ENCODE measurements at regions not wholly inside any gene's neighbourhood (a gene's known extent, or its start where the extent isn't known, plus 50 kb on each side); places are given as distances from the start of the nearest gene placed in this dataset.

- H3K4me2 ChIP-seq (ENCODE audit: low read length) = no peak overlapping the region
- WGBS (ENCODE audit: extremely low coverage, insufficient coverage, low lambda C conversion rate) = no CpG with 5 or more reads among the region's 14 CpGs
- no peak overlapping the region for H4K5ac ChIP-seq (ENCODE audit: low read length)
- H4K8ac ChIP-seq (ENCODE audit: low read depth, low read length) = no peak overlapping the region
- no peak overlapping the region for H3K4me3 ChIP-seq (ENCODE audit: low read length)
- H3K9ac ChIP-seq (ENCODE audit: low read length) = no peak overlapping the region
- H3K27ac ChIP-seq (ENCODE audit: low read depth, low read length) = no peak overlapping the region
- H3K27me3 ChIP-seq (ENCODE audit: insufficient read depth, low read length, poor library complexity) = no peaks in the 10 kb centered on the region
- no peak overlapping the region for H2BK120ac ChIP-seq (ENCODE audit: low read depth, low read length)
- H2AK5ac ChIP-seq (ENCODE audit: low read length) = no peak overlapping the region
- H3K18ac ChIP-seq (ENCODE audit: low read length) = no peak overlapping the region
- H2BK15ac ChIP-seq (replicated peaks; ENCODE audit: low read depth) = no peak overlapping the region
- no peak for DNase-seq
- no peaks in the 10 kb centered on the region for H3K79me1 ChIP-seq (ENCODE audit: low read length)
- no peaks in the 10 kb centered on the region for H3K79me2 ChIP-seq (ENCODE audit: control insufficient read depth, insufficient read depth, low read length)
- H3K23ac ChIP-seq (ENCODE audit: low read length) = no peak overlapping the region
- H2BK5ac ChIP-seq (ENCODE audit: low read length) = no peak overlapping the region
- no peaks in the 10 kb centered on the region for H3K36me3 ChIP-seq (ENCODE audit: control insufficient read depth, insufficient read depth, low read length)
- H3K4me1 ChIP-seq (ENCODE audit: control insufficient read depth, low read depth, low read length) = peaks cover 3% of the 10 kb centered on the region
- H3K56ac ChIP-seq (ENCODE audit: low read length) = no peak overlapping the region
- no peak overlapping the region for H3K4ac ChIP-seq (ENCODE audit: low read depth, low read length)
Measured at GRCh38 chr10:130495891-130496636, 359.9 kb downstream of the GLRX3 start.

GRCh38 chr10:130497056-130498010 is 361.1 kb downstream of the GLRX3 start:
- no peak for DNase-seq
- no peak overlapping the region for H3K56ac ChIP-seq (ENCODE audit: low read length)
- no peak overlapping the region for H2BK5ac ChIP-seq (ENCODE audit: low read length)
- no peak overlapping the region for H3K4me2 ChIP-seq (ENCODE audit: low read length)
- H3K4me3 ChIP-seq (ENCODE audit: low read length) = no peak overlapping the region
- no CpG with 5 or more reads among the region's 21 CpGs for WGBS (ENCODE audit: extremely low coverage, insufficient coverage, low lambda C conversion rate)
- H2AK5ac ChIP-seq (ENCODE audit: low read length) = no peak overlapping the region
- H2BK120ac ChIP-seq (ENCODE audit: low read depth, low read length) = no peak overlapping the region
- no peak overlapping the region for H3K23ac ChIP-seq (ENCODE audit: low read length)
- no peak overlapping the region for H3K4ac ChIP-seq (ENCODE audit: low read depth, low read length)
- no peaks in the 10 kb centered on the region for H3K27me3 ChIP-seq (ENCODE audit: insufficient read depth, low read length, poor library complexity)
- H2BK15ac ChIP-seq (replicated peaks; ENCODE audit: low read depth) = no peak overlapping the region
- no peak overlapping the region for H3K18ac ChIP-seq (ENCODE audit: low read length)
- no peak overlapping the region for H3K27ac ChIP-seq (ENCODE audit: low read depth, low read length)
- no peaks in the 10 kb centered on the region for H3K79me1 ChIP-seq (ENCODE audit: low read length)
- H4K5ac ChIP-seq (ENCODE audit: low read length) = no peak overlapping the region
- no peaks in the 10 kb centered on the region for H3K4me1 ChIP-seq (ENCODE audit: control insufficient read depth, low read depth, low read length)
- H4K8ac ChIP-seq (ENCODE audit: low read depth, low read length) = no peak overlapping the region
- H3K36me3 ChIP-seq (ENCODE audit: control insufficient read depth, insufficient read depth, low read length) = no peaks in the 10 kb centered on the region
- H3K9ac ChIP-seq (ENCODE audit: low read length) = no peak overlapping the region
- H3K79me2 ChIP-seq (ENCODE audit: control insufficient read depth, insufficient read depth, low read length) = no peaks in the 10 kb centered on the region

- Histone ChIP-seq H2AK5ac (ENCODE audit: low read length) (no peak overlapping the region), H2BK15ac (replicated peaks; ENCODE audit: low read depth) (no peak overlapping the region), H3K56ac (ENCODE audit: low read length) (no peak overlapping the region), H2BK120ac (ENCODE audit: low read depth, low read length) (no peak overlapping the region), H3K9ac (ENCODE audit: low read length) (no peak overlapping the region), H3K79me2 (ENCODE audit: control insufficient read depth, insufficient read depth, low read length) (no peaks in the 10 kb centered on the region), H3K4me1 (ENCODE audit: control insufficient read depth, low read depth, low read length) (no peaks in the 10 kb centered on the region), H2BK5ac (ENCODE audit: low read length) (no peak overlapping the region), H3K4me3 (ENCODE audit: low read length) (no peak overlapping the region), H3K27ac (ENCODE audit: low read depth, low read length) (no peak overlapping the region), H3K79me1 (ENCODE audit: low read length) (no peaks in the 10 kb centered on the region), H3K18ac (ENCODE audit: low read length) (no peak overlapping the region), H4K5ac (ENCODE audit: low read length) (no peak overlapping the region), H3K23ac (ENCODE audit: low read length) (no peak overlapping the region), H3K27me3 (ENCODE audit: insufficient read depth, low read length, poor library complexity) (no peaks in the 10 kb centered on the region), H3K4me2 (ENCODE audit: low read length) (no peak overlapping the region), H3K4ac (ENCODE audit: low read depth, low read length) (no peak overlapping the region), H4K8ac (ENCODE audit: low read depth, low read length) (no peak overlapping the region), H3K36me3 (ENCODE audit: control insufficient read depth, insufficient read depth, low read length) (no peaks in the 10 kb centered on the region)
- no CpG with 5 or more reads among the region's 7 CpGs for WGBS (ENCODE audit: extremely low coverage, insufficient coverage, low lambda C conversion rate)
- no peak for DNase-seq
Measured at GRCh38 chr10:130498042-130498441, 361.9 kb downstream of the GLRX3 start.

- H3K79me1 ChIP-seq (ENCODE audit: low read length) = no peaks in the 10 kb centered on the region
- H3K4me3 ChIP-seq (ENCODE audit: low read length) = no peak overlapping the region
- H3K27me3 ChIP-seq (ENCODE audit: insufficient read depth, low read length, poor library complexity) = no peaks in the 10 kb centered on the region
- H4K5ac ChIP-seq (ENCODE audit: low read length) = no peak overlapping the region
- DNase-seq = no peak
- no peak overlapping the region for H2AK5ac ChIP-seq (ENCODE audit: low read length)
- H3K56ac ChIP-seq (ENCODE audit: low read length) = no peak overlapping the region
- no peak overlapping the region for H3K4ac ChIP-seq (ENCODE audit: low read depth, low read length)
- H2BK15ac ChIP-seq (replicated peaks; ENCODE audit: low read depth) = no peak overlapping the region
- H3K79me2 ChIP-seq (ENCODE audit: control insufficient read depth, insufficient read depth, low read length) = no peaks in the 10 kb centered on the region
- H2BK5ac ChIP-seq (ENCODE audit: low read length) = no peak overlapping the region
- no CpG with 5 or more reads among the region's 8 CpGs for WGBS (ENCODE audit: extremely low coverage, insufficient coverage, low lambda C conversion rate)
- H2BK120ac ChIP-seq (ENCODE audit: low read depth, low read length) = no peak overlapping the region
- no peak overlapping the region for H4K8ac ChIP-seq (ENCODE audit: low read depth, low read length)
- no peak overlapping the region for H3K23ac ChIP-seq (ENCODE audit: low read length)
- H3K27ac ChIP-seq (ENCODE audit: low read depth, low read length) = no peak overlapping the region
- no peak overlapping the region for H3K4me2 ChIP-seq (ENCODE audit: low read length)
- no peak overlapping the region for H3K9ac ChIP-seq (ENCODE audit: low read length)
- H3K36me3 ChIP-seq (ENCODE audit: control insufficient read depth, insufficient read depth, low read length) = no peaks in the 10 kb centered on the region
- no peaks in the 10 kb centered on the region for H3K4me1 ChIP-seq (ENCODE audit: control insufficient read depth, low read depth, low read length)
- H3K18ac ChIP-seq (ENCODE audit: low read length) = no peak overlapping the region
Measured at GRCh38 chr10:130498934-130499333, 362.7 kb downstream of the GLRX3 start.

- no peaks in the 10 kb centered on the region for H3K4me1 ChIP-seq (ENCODE audit: control insufficient read depth, low read depth, low read length)
- no peaks in the 10 kb centered on the region for H3K79me1 ChIP-seq (ENCODE audit: low read length)
- no peak overlapping the region for H3K4ac ChIP-seq (ENCODE audit: low read depth, low read length)
- no peak overlapping the region for H2AK5ac ChIP-seq (ENCODE audit: low read length)
- H3K27ac ChIP-seq (ENCODE audit: low read depth, low read length) = no peak overlapping the region
- no peak overlapping the region for H3K9ac ChIP-seq (ENCODE audit: low read length)
- no peak overlapping the region for H2BK120ac ChIP-seq (ENCODE audit: low read depth, low read length)
- H4K8ac ChIP-seq (ENCODE audit: low read depth, low read length) = no peak overlapping the region
- H3K56ac ChIP-seq (ENCODE audit: low read length) = no peak overlapping the region
- no peak overlapping the region for H3K4me3 ChIP-seq (ENCODE audit: low read length)
- no peaks in the 10 kb centered on the region for H3K27me3 ChIP-seq (ENCODE audit: insufficient read depth, low read length, poor library complexity)
- H3K79me2 ChIP-seq (ENCODE audit: control insufficient read depth, insufficient read depth, low read length) = no peaks in the 10 kb centered on the region
- H2BK5ac ChIP-seq (ENCODE audit: low read length) = no peak overlapping the region
- DNase-seq = no peak
- no peak overlapping the region for H3K4me2 ChIP-seq (ENCODE audit: low read length)
- no peak overlapping the region for H3K18ac ChIP-seq (ENCODE audit: low read length)
- no peak overlapping the region for H4K5ac ChIP-seq (ENCODE audit: low read length)
- no peaks in the 10 kb centered on the region for H3K36me3 ChIP-seq (ENCODE audit: control insufficient read depth, insufficient read depth, low read length)
- H3K23ac ChIP-seq (ENCODE audit: low read length) = no peak overlapping the region
- no peak overlapping the region for H2BK15ac ChIP-seq (replicated peaks; ENCODE audit: low read depth)
Measured at GRCh38 chr10:130499541-130499940, 363.4 kb downstream of the GLRX3 start.

All from mesendoderm (in vitro differentiated cells).